Hematopoietic multipotent progenitor cell treated with erythropoietin and hydrocortisone succinate and interleukin-3 and kit ligand, for 4 days (in vitro differentiated cells): ENCODE measurements at regions not wholly inside any gene's neighbourhood (a gene's known extent, or its start where the extent isn't known, plus 50 kb on each side); places are given as distances from the start of the nearest gene placed in this dataset.
A peak's percentile ranks its signal among the peaks of the same experiment; 100 is the strongest.
"Not testable (repeated sequence)": the region's sequence is repeated elsewhere in the genome, so short reads cannot be mapped to it uniquely, and the experiment has no call there.

ENCODE experiments used
- DNase-seq: peaks from one replicate; pipeline ENCODE4 v3.0.0-alpha.2; 2015

DNA sequence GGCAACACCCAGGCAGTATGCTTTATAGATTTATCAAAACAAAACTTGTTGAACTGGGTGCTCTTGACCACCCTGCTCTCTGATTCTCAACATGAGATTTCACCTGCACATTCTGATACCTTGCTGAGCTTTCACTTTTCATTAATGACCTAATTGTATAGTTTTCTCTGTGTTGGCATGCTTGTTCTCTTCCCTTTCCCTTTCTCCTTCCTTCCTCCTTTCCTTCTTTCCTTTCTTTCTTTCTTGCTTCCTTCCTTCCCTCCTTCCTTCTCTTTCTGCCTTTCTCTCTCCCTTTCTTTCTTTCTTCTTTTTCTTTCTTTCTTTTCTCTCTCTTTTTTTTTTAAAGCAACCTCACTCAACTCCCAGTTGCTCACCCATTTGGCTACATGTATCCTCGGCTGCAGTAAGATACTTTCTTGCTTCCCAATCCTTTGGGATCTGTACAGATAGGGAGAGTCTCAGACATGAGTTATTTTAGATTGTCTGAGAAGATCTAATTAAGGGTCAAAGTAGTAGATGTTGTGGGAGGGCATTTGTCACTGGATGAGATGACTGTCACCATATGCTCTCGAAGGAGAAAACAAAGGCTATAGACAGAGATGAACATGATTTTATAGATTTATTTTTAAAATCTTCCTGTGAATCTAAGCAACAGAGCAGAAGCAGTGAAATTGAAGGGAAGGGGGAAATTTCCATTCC lies 458.0 kb downstream of the USP25 start:
- no peak for DNase-seq

DNA sequence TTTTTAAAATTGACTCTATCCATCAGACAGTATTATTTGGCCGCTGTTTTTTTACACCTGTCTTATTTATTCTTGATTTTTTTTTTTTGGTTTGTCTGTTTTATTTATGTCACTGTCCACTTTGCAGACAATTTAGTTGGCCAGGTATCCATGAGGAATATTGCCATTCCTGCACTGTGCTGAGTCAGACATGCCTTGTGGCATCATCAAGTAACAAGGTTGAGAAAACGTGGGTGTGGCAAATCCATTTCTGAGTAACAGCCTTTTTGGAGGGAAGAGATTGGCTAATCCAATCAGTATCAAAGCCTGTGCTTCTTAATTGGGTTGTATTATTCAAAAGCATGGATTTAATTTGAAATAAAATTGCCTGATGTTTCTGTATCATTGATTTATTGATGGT lies 463.1 kb downstream of the USP25 start:
- no peak for DNase-seq

DNA sequence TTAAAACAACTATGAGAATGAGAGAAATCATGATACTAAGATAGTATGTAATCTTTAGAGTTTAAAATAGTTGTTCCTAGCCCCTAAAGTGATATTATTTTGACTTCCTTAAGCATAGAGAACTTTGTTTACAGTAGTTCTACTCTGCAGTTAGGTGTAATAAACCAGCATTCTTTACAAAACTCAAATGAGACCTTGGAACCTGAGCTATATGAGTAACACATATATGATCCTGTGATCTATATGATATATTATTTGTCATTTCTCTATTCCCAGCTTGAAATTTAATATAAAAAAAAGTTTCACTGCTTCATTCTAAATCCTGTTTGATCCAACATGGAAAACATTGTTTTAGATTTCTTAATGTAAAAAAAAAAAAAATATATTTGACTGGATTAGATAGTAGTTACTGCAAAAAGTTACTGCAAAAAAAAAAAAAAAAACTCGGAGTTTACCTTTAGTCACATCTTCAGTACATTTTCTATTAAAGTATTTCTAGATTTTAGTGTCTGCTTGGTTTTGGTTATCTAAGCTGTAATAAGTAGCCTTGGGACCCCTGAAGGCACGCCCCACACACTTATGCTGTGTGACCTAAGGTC lies 463.8 kb downstream of the USP25 start:
- DNase-seq = no peak

DNA sequence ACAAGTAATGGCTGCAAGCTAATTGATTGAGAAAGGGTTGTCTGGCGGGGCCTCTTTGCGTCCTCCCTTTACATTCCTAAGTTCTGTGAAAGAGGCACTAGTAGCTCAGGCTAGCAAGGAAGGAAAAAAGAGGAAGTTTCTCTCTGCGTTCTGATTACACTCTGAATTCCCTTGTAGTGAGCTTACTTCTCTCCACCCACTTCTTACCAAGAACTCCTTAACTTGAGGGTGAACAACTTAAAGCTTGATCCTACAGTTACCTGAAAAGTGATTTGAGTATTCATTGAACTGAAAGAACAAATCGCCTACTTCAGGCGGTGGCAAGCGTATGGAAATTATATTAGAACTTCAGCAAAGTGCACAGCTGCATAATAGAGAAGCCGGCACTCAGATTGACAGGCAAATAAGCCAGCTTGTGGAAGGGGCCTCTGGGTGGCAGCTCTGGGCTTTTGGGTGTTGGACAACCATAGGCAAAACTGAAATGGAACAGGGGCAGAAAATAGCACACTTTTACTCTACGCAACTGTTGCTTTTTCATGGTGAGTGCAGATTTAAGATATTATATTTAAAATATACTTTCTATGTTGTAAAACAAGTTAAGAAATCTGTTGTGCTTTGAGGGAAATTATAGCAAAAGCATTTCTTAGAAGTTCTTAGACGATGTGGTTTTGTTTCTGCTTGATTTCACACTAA lies 464.5 kb downstream of the USP25 start:
- peak; percentile 94 for DNase-seq

DNA sequence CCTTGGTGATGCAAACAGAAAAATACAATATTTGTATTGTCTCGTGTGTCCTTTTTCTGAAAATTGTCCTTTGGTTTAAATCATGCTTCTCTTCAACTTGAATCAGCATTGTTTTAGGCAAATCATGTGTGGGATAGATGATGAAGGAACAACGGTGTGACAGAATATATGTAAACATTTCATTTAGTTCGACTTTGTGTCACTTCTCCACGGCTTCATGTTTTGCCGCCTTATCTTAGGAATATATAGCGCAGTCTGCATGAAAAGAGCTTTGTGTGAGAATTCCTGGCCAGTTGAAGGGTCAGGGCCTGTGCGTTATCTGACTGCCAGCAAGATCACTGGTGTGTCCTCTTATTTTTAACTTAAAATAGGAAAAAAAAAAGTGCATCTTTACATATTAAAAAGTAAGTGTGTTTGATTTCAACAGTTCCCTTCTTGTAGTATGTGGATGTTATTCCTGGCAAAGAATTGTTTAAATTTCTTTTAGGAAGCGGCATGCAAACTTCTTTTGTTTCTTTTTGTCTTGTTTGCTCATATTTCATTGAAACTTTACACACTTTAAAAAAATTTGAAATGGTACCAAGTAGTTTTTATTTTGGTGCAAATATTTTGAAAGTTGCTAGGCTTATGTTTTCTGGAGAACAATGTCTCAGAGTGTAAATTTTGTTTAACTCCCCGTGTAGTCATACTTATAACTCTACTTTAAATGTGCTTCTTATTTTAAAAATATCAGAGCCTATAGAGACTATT lies 465.2 kb downstream of the USP25 start:
- peak; percentile 68 for DNase-seq

DNA sequence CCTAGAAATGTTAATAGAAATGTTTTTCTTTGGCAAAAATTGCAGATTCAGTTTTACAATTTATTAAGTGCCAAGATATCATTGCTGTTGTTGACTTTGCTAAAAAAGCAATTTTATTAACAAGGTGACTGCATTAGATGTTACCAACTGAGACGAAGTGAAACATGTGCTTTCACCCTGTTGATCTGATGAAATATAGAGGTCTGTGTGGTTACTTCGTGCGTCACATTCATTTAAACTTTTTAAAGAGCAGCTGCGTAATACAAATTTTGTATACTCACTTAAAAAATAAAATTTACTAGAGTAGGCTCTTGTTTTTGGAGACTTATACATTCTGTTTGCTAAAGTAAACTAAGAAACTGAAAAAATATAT lies 465.7 kb downstream of the USP25 start:
- DNase-seq = peak; percentile 81

DNA sequence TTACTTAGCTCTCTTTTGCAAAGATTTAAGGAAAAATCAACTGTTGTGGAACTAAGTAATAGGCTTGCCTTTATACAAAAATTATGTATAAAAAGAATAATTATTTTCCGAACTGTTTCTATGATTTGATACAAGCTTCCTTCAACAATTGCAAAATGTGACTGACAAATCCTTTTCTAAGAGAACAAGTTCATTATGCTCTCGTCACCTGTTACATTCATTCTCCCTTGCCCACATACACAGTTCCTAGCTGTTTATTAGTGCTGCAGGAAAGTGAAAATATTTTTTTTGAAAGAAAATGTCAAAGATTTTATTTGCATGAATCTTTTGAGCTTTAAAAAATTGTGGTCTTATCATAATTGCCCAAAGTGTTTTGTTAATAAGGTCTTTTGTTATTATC lies 466.2 kb downstream of the USP25 start:
- DNase-seq = peak; percentile 34

DNA sequence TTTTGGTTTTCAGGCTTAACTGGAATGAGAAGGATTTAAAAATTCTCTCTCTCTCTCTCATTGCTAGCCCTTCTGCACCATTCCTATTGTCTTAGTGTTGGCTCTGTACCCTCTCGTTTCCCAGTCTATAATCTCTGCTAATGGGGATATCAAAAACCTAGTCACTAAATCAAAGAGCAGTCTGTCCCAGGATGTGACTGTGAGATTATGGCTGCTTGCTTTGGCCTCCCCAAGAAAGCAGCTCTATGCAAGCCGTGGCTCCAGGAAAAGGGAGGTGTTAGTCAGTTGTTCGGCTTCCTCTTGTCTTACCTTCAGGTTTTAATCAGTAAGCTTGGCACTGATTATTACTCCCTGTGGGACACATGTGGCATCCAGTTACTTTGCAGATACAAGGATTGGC lies 468.8 kb downstream of the USP25 start:
- DNase-seq = no peak

DNA sequence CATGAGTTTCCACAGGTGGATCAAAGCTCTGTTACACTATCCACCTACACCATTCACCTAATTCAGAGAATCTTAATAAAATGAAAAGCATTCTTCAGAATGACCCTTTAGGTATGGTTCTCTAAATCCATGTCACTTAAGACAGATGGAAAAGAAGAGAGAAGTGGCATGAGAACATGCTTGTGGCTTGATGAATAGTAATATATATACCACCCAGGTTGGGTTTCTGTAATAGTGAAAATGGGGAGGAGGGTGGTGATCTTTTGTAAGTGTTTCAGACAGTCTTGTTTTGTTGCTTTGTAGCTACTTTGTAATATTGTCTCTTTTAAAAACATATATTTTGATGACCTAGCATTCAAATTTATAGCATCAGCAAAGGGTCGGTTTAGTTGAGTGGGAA lies 469.8 kb downstream of the USP25 start:
- no peak for DNase-seq

DNA sequence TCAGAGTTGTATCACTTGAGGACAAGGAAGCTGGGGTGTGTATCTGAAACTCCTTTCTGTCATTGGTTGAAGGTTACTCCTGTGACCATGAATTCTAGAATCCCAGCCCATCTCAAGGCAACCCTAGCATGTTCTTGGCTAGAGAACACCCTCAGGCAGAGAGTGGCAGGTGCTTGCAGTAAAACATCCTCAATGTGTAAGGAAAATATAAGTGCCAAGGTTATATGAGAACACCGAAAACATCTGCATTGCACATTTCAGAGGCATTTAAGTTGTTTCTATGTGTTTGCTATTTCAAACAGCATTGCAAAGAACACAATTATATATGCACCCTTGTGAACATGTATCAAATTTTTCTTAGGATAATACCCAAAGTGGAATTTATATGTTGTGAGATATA lies 471.9 kb downstream of the USP25 start:
- no peak for DNase-seq

DNA sequence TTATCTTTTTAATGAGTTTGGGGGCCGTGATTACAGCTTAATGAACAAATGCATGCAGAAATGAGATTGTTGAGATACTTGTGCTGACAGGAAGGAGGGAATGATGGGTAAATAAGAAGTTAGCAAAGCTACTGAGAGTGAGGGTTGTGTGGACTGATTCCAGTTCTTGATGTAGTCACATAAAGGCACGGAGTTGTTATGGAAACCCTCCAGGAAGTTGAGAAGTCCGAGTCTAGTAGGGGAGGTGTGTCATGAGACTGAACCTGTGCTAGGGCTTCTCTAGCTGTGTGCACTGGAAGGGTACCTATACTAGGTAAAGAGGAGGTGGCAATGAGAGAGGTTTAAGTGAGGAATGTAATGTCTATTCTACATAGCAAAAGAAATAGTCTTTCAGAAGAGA lies 475.7 kb downstream of the USP25 start:
- DNase-seq = no peak

DNA sequence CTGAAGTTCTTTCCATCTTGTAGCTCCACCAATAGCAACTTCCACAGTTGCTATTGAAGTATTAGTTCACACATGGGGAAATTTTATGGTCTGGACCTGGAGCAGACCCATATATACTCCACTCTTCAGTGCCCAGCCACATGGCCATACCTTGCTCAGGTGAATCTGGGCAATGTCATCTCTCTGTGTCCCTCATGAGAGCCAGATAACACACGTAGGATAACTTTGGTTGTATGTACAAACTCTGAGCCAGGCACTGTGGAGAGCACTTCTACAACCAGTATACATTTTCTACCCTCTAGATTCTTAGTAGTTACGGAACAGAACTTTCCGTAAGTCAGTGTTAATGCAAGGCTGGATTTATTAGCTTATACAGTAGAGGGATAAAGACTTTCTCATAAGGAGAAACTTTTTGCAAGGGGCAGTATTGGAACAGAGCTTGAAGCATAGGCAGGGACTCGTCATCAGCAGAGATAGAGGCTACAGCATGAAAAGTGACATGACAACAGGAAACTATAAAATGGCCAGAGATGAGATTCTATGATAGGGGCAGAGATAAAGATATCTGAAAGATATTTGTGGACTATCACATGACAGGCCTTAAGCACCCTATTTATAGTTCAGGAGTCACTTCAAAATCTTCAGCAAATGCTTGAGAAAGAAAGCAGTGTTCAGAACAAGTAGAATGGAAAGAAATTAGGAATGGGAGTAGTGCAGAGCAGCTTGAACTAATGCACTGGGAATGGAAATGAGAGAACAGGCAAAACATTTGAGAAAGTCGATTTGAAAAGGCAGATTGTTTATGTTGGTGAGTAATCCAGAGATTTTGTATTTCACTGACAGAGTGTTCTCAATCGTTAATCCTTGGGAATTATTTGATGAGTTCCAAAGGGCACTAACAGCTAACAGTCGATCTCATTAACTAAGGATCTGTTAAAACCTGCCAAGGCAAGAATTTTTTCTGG lies 481.8 kb downstream of the USP25 start:
- peak; percentile 37 for DNase-seq

DNA sequence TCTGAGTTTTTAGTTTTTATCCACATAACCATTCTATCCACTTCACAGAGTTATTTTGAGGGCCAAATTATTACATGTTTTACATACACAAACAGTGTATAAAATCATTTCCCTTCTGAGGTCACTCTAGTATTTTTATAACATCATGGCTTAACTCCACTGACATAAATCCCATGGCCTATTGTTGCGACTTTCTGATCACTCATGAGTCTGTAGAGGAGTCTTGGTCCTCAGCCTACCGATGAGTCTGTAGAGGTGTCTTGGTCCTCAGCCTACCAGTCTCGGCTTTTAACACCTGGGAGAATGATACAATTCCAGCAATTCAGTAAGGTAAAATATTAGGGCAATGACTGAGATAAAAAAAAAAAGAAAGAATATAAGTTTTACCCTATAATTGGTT lies 483.7 kb downstream of the USP25 start:
- no peak for DNase-seq

DNA sequence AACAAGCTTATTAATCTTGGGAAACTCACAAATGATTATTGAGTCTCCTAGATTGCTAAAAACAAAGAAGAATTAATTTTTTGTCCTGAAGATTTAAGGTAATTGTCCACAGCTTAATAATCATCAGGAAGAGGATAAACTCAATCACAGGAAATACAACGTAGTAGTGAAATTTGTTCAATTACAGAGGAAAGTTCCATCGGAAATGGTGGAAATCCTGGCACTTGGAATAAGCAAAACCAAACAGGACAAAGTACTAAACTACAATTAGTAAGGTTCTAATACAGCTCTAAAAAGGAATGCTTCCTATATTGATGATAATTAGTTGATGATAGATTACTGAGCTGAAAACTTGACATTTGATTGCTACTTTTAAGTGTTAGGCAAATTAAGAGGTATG lies 485.4 kb downstream of the USP25 start:
- no peak for DNase-seq

DNA sequence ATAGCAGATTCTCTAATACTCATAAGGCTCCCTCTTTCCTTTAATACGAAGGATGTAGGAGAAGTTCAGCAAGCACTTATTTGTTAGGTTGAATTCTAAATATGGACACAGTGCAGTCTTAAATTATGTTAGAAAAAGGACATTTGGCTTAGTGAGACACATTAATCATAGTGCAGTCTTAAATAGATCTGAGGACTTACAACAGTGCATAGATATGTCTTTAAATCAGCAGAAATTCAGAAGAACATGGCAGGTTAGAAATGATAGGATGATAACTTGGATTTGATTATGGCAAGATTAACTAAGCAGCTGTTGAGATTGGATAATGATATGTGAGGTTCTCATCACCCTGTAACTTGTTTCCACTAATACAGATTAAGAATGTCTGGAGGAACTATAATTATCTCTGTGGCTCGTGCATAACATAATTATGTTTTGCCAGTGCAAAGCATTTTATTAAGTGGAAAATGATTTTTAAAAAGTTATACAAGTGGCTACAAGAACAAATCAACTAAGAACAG lies 485.9 kb downstream of the USP25 start:
- no peak for DNase-seq

DNA sequence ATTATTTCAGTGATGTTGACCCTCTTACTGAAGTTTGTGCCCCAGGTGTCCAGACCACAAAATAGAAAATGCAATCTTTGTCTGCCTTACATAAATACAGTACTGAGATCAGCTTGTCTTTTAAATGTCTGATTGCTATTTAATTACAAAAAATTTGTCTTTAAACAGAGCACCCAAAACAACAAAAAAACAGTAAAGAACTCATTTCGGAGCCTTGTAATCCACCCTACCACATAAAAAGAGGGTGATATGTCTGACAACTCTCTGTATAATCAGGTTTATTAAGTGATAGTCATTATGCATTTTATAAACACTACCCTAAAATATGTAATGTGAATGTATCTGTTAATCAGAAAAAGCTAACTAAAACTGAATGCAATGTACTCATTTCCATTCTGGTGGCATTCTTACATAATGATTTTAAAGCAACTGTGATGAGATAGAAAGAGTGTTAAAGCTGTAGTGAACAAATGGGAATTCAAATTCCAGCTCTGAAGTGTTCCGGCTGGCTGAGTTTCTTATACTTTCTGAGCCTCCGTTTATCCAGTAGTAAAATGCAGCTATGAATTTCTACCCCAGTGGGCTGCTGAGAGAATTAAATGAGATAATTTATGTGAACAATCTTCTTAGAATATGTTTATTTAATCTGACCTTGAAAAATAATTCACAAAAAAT lies 486.6 kb downstream of the USP25 start:
- no peak for DNase-seq

DNA sequence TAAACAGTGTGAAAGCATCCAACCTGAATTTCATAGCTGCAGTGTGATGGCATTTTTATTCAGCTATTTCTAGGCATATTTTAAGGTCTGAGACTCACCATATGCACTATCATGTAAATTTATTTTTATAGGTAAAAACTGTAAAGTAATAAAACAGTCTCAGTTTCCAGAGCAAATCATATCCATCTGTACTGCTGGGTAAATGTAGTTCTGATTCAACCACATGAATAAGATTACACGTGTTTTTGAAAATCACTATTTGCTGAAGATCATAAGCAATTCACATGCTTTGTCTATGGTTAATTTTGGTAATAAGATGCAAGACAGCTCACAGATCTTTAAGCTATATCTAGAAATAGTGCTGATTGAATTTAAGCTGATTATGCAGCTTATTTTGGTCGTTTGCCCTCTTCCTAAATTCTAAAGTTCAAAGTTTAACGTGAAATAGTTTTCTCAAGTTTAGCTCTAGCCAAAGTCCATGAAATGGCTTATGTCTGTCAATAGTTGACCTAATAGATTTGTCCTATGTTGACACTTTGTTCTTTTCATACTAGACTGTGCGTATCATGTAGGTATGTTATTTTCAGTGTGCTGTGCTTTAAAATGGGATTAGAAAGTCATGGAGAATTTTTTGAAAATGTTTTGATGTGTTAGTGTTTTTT lies 489.0 kb downstream of the USP25 start:
- DNase-seq = no peak

DNA sequence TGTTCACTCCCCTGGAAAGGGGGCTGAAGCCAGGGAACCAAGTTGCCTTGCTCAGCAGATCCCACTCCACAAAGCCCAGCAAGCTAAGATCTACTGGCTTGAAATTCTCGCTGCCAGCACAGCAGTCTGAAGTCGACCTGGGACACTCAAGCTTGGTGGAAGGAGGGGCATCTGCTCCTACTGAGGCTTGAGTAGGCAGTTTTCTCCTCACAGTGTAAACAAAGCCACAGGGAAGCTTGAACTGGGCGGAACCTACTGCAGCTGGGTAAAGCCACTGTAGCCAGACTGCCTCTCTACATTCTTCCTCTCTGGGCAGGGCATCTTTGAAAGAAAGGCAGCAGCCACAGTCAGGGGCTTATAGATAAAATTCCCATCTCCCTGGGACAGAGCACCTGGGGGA lies 495.0 kb downstream of the USP25 start:
- not testable (repeated sequence) for DNase-seq

DNA sequence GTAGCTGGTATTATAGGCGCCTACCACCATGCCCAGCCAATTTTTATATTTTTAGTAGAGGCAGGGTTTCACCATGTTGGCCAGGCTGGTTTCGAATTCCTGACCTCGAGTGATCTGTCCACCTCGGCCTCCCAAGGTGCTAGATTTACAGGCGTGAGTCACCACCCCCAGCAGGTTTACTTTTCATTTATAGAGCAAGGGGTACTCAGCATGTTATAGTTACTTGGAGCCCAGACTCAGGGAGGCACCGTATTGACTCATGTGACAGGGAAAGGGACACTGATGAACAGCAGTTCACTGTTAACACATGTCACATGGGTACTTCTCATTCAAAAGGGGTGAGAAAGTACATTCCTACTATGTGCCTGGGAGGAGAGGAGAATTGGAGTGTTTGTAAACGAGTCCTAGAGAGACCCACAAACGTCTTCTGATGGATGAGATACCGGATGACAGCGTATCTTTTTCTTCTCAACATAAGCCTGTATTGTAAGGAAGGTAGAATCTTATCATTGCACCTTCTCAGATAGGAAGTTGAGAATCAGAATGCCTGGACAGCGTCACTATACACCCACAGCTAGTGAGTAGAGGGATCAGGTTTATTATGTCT lies 510.0 kb downstream of the USP25 start:
- no peak for DNase-seq

DNA sequence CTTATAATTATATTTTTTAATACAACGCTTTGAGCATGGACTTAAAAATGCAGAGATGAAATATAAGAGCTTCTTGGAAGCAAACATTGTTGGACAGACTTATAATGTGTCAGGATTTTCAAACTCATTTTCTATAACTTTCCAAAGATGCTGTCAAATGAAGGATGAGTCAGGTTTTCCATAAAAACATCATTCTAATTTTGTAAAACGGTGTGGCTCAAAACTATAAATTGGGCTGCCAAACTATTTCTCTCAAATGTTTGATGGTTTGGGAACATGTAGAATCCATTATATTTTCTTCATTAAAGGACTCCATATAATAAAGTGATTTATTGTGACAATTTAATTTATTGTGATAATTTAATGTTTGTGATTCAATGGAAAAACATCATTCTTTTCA lies 511.2 kb downstream of the USP25 start:
- no peak for DNase-seq

DNA sequence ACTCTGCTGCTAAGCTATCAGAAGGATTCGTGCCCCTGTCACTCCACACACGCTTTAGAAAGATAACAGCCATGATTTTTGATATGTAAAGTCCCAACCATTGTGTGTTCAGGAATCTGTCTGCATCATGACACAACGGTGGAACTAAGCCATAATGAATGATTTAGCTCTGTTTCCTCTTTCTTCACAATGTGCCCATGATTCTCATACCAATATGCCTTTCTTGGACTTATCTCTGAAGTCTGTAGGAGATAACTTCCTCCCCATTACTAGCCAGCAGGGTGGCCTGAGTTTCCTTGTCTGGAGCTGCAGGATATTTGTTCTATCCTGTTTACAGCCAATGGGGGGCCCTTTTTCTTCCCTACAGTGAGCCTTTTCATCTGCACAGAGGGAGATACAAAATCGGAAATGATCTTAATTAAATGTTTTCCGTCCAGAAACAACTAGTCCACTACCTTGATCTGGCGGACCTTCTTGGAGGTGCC lies 511.7 kb downstream of the USP25 start:
- DNase-seq = peak; percentile 79
